Activated naive CD8-positive, alpha-beta T cell treated with anti-CD3 and anti-CD28 coated beads for 36 hours (primary cell): ENCODE measurements at regions not wholly inside any gene's neighbourhood (a gene's known extent, or its start where the extent isn't known, plus 50 kb on each side); places are given as distances from the start of the nearest gene placed in this dataset.

ENCODE experiments used
- DNase-seq: peaks from one replicate; pipeline ENCODE4 v3.0.0; 2021
- H3K27ac Mint-ChIP-seq: one replicate; pipeline ENCODE4 v1.8.0; 2022; ENCODE audit warnings: mild to moderate bottlenecking, moderate library complexity, mixed read lengths
- H3K27me3 Mint-ChIP-seq: one replicate; pipeline ENCODE4 v1.8.0; 2022; ENCODE audit warnings: mild to moderate bottlenecking, mixed read lengths
- H3K36me3 Mint-ChIP-seq: one replicate; pipeline ENCODE4 v1.8.0; 2021; ENCODE audit warnings: mild to moderate bottlenecking, mixed read lengths
- H3K4me1 Mint-ChIP-seq: one replicate; pipeline ENCODE4 v1.8.0; 2021; ENCODE audit warnings: mixed read lengths
- H3K4me3 Mint-ChIP-seq: one replicate; pipeline ENCODE4 v1.8.0; 2022; ENCODE audit warnings: mild to moderate bottlenecking, moderate library complexity, mixed read lengths
- H3K9me3 Mint-ChIP-seq: one replicate; pipeline ENCODE4 v1.8.0; 2022; ENCODE audit warnings: mixed read lengths

GRCh38 chr2:64770781-64771334, 117.1 kb upstream of the SERTAD2 start:
- Mint-ChIP-seq H3K4me1 (peaks cover 32% of the 10 kb centered on the region), H3K4me3 (no peak overlapping the region), H3K27me3 (no peaks in the 10 kb centered on the region), H3K36me3 (no peaks in the 10 kb centered on the region), H3K27ac (no peak overlapping the region), H3K9me3 (no peaks in the 10 kb centered on the region)
- DNase-seq, result no peak

- Mint-ChIP-seq H3K36me3 (no peaks in the 10 kb centered on the region), H3K9me3 (peaks cover 4% of the 10 kb centered on the region), H3K4me1 (peaks cover 26% of the 10 kb centered on the region), H3K27me3 (no peaks in the 10 kb centered on the region), H3K4me3 (no peak overlapping the region), H3K27ac (no peak overlapping the region)
- DNase-seq, result no peak
These were observed 118.0 kb upstream of the SERTAD2 start for GRCh38 chr2:64771737-64772136.

- no peaks in the 10 kb centered on the region for H3K27me3 Mint-ChIP-seq
- no peak overlapping the region for H3K27ac Mint-ChIP-seq
- DNase-seq, result no peak
- H3K4me1 Mint-ChIP-seq, result peaks cover 14% of the 10 kb centered on the region
- peaks cover 4% of the 10 kb centered on the region for H3K9me3 Mint-ChIP-seq
- no peak overlapping the region for H3K4me3 Mint-ChIP-seq
- H3K36me3 Mint-ChIP-seq, result no peaks in the 10 kb centered on the region
These were observed 119.9 kb upstream of the SERTAD2 start for GRCh38 chr2:64773461-64774118.

- Mint-ChIP-seq H3K9me3 (peaks cover 4% of the 10 kb centered on the region), H3K27ac (no peak overlapping the region), H3K27me3 (no peaks in the 10 kb centered on the region), H3K4me3 (no peak overlapping the region), H3K36me3 (no peaks in the 10 kb centered on the region), H3K4me1 (no peaks in the 10 kb centered on the region)
- DNase-seq, result no peak
These were observed 124.1 kb upstream of the SERTAD2 start for GRCh38 chr2:64777841-64778240.

GRCh38 chr2:64779117-64779690, 125.5 kb upstream of the SERTAD2 start:
- Mint-ChIP-seq H3K36me3 (no peaks in the 10 kb centered on the region), H3K27ac (no peak overlapping the region), H3K9me3 (peaks cover 4% of the 10 kb centered on the region), H3K4me1 (no peaks in the 10 kb centered on the region), H3K4me3 (no peak overlapping the region), H3K27me3 (no peaks in the 10 kb centered on the region)
- DNase-seq, result no peak

- no peaks in the 10 kb centered on the region for H3K36me3 Mint-ChIP-seq
- H3K27ac Mint-ChIP-seq, result no peak overlapping the region
These were observed 126.3 kb upstream of the SERTAD2 start for GRCh38 chr2:64780041-64780440.

GRCh38 chr2:64781711-64782390, 128.1 kb upstream of the SERTAD2 start:
- Mint-ChIP-seq H3K4me1 (no peaks in the 10 kb centered on the region), H3K9me3 (no peaks in the 10 kb centered on the region), H3K36me3 (no peaks in the 10 kb centered on the region), H3K27ac (no peak overlapping the region), H3K4me3 (no peak overlapping the region), H3K27me3 (no peaks in the 10 kb centered on the region)
- no peak for DNase-seq

More at GRCh38 chr2:64780041-64780440, 126.3 kb upstream of the SERTAD2 start:
- no peaks in the 10 kb centered on the region for H3K4me1 Mint-ChIP-seq
- H3K27me3 Mint-ChIP-seq, result no peaks in the 10 kb centered on the region
- peaks cover 4% of the 10 kb centered on the region for H3K9me3 Mint-ChIP-seq
- H3K4me3 Mint-ChIP-seq, result no peak overlapping the region
- DNase-seq, result no peak

- no peaks in the 10 kb centered on the region for H3K27me3 Mint-ChIP-seq
- H3K4me1 Mint-ChIP-seq, result no peaks in the 10 kb centered on the region
- H3K27ac Mint-ChIP-seq, result no peak overlapping the region
- H3K4me3 Mint-ChIP-seq, result no peak overlapping the region
- no peaks in the 10 kb centered on the region for H3K36me3 Mint-ChIP-seq
- no peak for DNase-seq
- no peaks in the 10 kb centered on the region for H3K9me3 Mint-ChIP-seq
These were observed 130.7 kb upstream of the SERTAD2 start for GRCh38 chr2:64784168-64785061.

- Mint-ChIP-seq H3K27ac (no peak overlapping the region), H3K27me3 (no peaks in the 10 kb centered on the region), H3K36me3 (no peaks in the 10 kb centered on the region), H3K4me3 (no peak overlapping the region), H3K9me3 (no peaks in the 10 kb centered on the region), H3K4me1 (no peaks in the 10 kb centered on the region)
- no peak for DNase-seq
These were observed 131.5 kb upstream of the SERTAD2 start for GRCh38 chr2:64785245-64785644.

GRCh38 chr2:64786343-64787018, 132.8 kb upstream of the SERTAD2 start:
- no peaks in the 10 kb centered on the region for H3K9me3 Mint-ChIP-seq
- H3K36me3 Mint-ChIP-seq, result no peaks in the 10 kb centered on the region
- DNase-seq, result no peak
- H3K4me1 Mint-ChIP-seq, result no peaks in the 10 kb centered on the region
- H3K27ac Mint-ChIP-seq, result no peak overlapping the region
- no peak overlapping the region for H3K4me3 Mint-ChIP-seq
- no peaks in the 10 kb centered on the region for H3K27me3 Mint-ChIP-seq

GRCh38 chr2:64787019-64787365, 133.3 kb upstream of the SERTAD2 start:
- no peaks in the 10 kb centered on the region for H3K36me3 Mint-ChIP-seq

GRCh38 chr2:64787698-64788097, 134.0 kb upstream of the SERTAD2 start:
- Mint-ChIP-seq H3K9me3 (no peaks in the 10 kb centered on the region), H3K36me3 (no peaks in the 10 kb centered on the region), H3K4me1 (no peaks in the 10 kb centered on the region), H3K27ac (no peak overlapping the region), H3K27me3 (no peaks in the 10 kb centered on the region), H3K4me3 (no peak overlapping the region)
- DNase-seq, result no peak

More at GRCh38 chr2:64787019-64787365, 133.3 kb upstream of the SERTAD2 start:
- no peaks in the 10 kb centered on the region for H3K4me1 Mint-ChIP-seq
- H3K27ac Mint-ChIP-seq, result no peak overlapping the region
- DNase-seq, result no peak
- H3K4me3 Mint-ChIP-seq, result no peak overlapping the region
- H3K27me3 Mint-ChIP-seq, result no peaks in the 10 kb centered on the region
- no peaks in the 10 kb centered on the region for H3K9me3 Mint-ChIP-seq

- no peaks in the 10 kb centered on the region for H3K9me3 Mint-ChIP-seq
- no peak for DNase-seq
- no peaks in the 10 kb centered on the region for H3K27me3 Mint-ChIP-seq
- no peaks in the 10 kb centered on the region for H3K36me3 Mint-ChIP-seq
- no peak overlapping the region for H3K27ac Mint-ChIP-seq
- H3K4me3 Mint-ChIP-seq, result no peak overlapping the region
- H3K4me1 Mint-ChIP-seq, result no peaks in the 10 kb centered on the region
These were observed 136.0 kb upstream of the SERTAD2 start for GRCh38 chr2:64789466-64790320.

- Mint-ChIP-seq H3K36me3 (no peaks in the 10 kb centered on the region), H3K4me1 (no peaks in the 10 kb centered on the region), H3K9me3 (no peaks in the 10 kb centered on the region), H3K4me3 (no peak overlapping the region), H3K27ac (no peak overlapping the region), H3K27me3 (no peaks in the 10 kb centered on the region)
- DNase-seq, result no peak
These were observed 138.6 kb upstream of the SERTAD2 start for GRCh38 chr2:64792300-64792699.
